SJCRH30 (cell line): ENCODE measurements at regions not wholly inside any gene's neighbourhood (a gene's known extent, or its start where the extent isn't known, plus 50 kb on each side); places are given as distances from the start of the nearest gene placed in this dataset.
A peak's percentile ranks its signal among the peaks of the same experiment; 100 is the strongest.
"Not testable (repeated sequence)": the region's sequence is repeated elsewhere in the genome, so short reads cannot be mapped to it uniquely, and the experiment has no call there.

Source experiments
- DNase-seq, 2 experiments: peaks; one replicate each; pipeline ENCODE4 v3.0.0-alpha.2; 2015 to 2020
- H3K27ac ChIP-seq: fragments of 250-450 bp; sonication (Bioruptor Pico); 2 replicates; pipeline ENCODE4 v1.5.1; 2020; ENCODE audit warnings: mild to moderate bottlenecking, moderate library complexity
- H3K27me3 ChIP-seq: fragments of 250-450 bp; sonication (Bioruptor Pico); 2 replicates; pipeline ENCODE4 v1.5.1; 2020; ENCODE audit warnings: mild to moderate bottlenecking, moderate library complexity
- H3K36me3 ChIP-seq: fragments of 250-450 bp; sonication (Bioruptor Pico); 2 replicates; pipeline ENCODE4 v1.5.1; 2020; ENCODE audit warnings: mild to moderate bottlenecking, moderate library complexity
- H3K4me1 ChIP-seq: fragments of 250-450 bp; sonication (Bioruptor Pico); 2 replicates; pipeline ENCODE4 v1.5.1; 2020; ENCODE audit warnings: mild to moderate bottlenecking, moderate library complexity
- H3K4me3 ChIP-seq: fragments of 250-450 bp; sonication (Bioruptor Pico); 2 replicates; pipeline ENCODE4 v1.5.1; 2020; ENCODE audit warnings: mild to moderate bottlenecking, moderate library complexity
- H3K9me3 ChIP-seq: fragments of 250-450 bp; sonication (Bioruptor Pico); replicated peaks from 2 replicates; pipeline ENCODE4 v1.5.1; 2020; ENCODE audit warnings: mild to moderate bottlenecking, moderate library complexity

DNA sequence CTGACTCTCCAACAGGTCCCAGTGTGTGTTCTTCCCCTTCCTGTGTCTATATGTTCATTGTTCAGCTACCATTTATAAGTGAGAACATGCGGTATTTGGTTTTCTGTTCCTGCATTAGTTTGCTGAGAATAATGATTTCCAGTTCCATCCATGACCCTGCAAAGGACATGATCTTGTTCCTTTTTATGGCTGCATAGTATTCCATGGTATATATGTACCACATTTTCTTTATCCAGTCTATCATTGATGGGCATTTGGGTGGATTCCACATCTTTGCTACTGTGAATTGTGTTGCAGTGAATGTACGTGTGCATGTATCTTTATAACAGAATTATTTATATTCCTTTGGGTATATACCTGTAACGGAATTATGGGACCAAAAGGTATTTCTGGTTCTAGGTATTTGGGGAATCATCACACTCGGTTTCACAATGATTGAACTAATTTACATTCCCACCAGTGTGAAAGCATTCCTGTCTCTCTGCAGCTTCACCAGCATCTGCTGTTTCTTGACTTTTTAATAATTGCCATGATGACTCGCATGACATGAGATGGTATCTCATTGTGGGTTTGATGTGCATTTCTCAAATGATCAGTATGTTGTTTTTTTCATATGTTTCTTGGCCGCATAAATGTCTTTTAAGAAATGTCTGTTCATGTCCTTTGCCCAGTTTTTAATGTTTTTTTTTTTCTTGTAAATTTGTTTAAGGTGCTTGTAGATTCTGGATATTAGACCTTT is 60.2 kb downstream of the LSMEM1 start:
- DNase-seq, result no peak
- Histone ChIP-seq H3K4me3 (no peak overlapping the region), H3K27ac (no peak overlapping the region), H3K4me1 (no peaks in the 10 kb centered on the region), H3K27me3 (no peaks in the 10 kb centered on the region), H3K9me3 (no peaks in the 10 kb centered on the region; the same call in 1 of the 2 replicates), H3K36me3 (no peaks in the 10 kb centered on the region)

DNA sequence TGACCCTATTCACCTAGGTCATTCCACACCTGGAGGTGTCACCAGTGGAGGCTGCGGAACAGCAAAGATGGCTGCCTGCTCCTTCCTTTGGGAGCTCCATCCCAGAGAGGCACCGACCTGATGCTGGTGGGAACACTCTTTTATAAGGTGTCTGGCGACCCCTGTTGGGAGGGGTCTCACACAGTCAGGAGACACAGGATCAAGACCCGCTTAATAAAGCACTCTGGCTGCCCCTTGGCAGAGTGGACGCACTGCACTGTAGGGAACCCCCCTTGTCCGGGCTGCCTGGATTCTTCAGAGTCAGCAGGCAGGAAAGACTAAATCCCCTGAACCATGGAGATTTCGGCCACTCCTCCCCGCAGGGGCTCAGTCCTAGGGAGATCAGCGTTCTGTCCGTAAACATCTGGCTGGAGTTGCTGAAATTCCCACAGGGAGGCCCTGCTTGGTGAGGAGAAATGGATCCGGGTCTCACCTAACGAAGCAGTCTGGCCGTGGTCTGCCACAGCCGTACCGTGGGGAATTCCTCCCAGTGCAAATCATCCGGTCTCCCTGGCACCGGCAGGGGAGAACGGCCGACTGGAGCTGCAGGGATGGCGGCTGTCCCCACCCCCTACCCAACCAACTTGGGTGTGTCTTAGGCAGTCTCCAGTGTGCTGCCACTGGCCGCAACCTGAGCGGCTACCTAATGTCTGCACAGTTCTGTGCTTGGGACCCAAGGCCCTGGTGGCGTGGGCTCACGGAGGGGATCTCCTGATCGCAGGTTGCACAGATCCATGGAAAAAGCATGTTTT is 66.1 kb downstream of the LSMEM1 start:
- H3K4me3 ChIP-seq, result no peak overlapping the region
- no peaks in the 10 kb centered on the region for H3K4me1 ChIP-seq
- H3K36me3 ChIP-seq, result no peaks in the 10 kb centered on the region
- peak; percentile 35 to 46 for DNase-seq
- H3K27me3 ChIP-seq, result no peaks in the 10 kb centered on the region
- no peak overlapping the region for H3K27ac ChIP-seq
- no peaks in the 10 kb centered on the region for H3K9me3 ChIP-seq

DNA sequence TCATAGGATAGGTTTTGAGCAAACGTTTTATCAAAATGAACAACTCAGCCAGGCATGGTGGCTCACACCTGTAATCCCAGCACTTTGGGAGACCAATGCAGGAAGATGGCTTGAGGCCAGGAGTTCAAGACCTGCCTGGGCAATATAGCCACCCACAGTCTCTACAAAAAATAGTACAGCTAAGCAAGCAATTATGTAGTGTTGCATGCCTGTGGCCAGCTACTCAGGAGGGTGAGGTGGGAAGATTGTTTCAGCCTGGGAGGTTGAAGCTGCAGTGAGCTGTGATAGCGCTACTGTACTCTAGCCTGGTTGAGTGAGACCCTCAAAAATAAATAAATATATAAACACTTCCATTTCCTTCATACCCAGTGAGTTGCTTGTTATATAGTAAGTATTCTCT is 67.1 kb downstream of the LSMEM1 start:
- Histone ChIP-seq H3K27ac (no peak overlapping the region), H3K9me3 (no peaks in the 10 kb centered on the region), H3K27me3 (no peaks in the 10 kb centered on the region), H3K4me3 (no peak overlapping the region), H3K36me3 (no peaks in the 10 kb centered on the region), H3K4me1 (no peaks in the 10 kb centered on the region)
- DNase-seq, result no peak

- H3K4me3 ChIP-seq, result no peak overlapping the region
- no peak overlapping the region for H3K27ac ChIP-seq
- no peaks in the 10 kb centered on the region for H3K27me3 ChIP-seq
- DNase-seq, result peak; percentile 40 to 80
- no peaks in the 10 kb centered on the region for H3K36me3 ChIP-seq
- no peaks in the 10 kb centered on the region for H3K9me3 ChIP-seq
- no peaks in the 10 kb centered on the region for H3K4me1 ChIP-seq
Observed at GRCh38 chr7:112550468-112551060, 69.8 kb downstream of the LSMEM1 start.

- not testable (repeated sequence) for H3K36me3 ChIP-seq, H3K4me3 ChIP-seq, H3K27ac ChIP-seq, H3K4me1 ChIP-seq, DNase-seq, H3K9me3 ChIP-seq, H3K27me3 ChIP-seq
Observed at GRCh38 chr7:112551521-112551920, 70.7 kb downstream of the LSMEM1 start.

DNA sequence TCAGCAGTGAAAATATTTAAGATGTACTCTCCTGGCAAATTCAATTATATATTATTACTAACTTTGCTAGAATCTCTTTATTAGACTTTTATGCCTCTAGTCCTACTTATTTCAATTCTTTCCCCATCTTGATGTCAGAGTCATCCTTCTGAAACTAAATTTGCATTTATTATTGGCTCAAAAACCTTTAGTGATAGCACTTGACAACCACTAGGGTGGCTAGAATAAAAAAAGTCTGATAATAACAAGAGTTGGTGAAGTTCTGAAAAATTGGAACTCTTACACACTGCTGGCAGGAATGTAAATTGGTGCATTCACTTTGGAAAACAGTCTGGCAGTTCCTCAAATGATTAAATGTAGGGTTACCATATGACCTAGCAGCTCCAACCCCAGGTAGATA is 73.8 kb downstream of the LSMEM1 start:
- no peak overlapping the region for H3K4me3 ChIP-seq
- DNase-seq, result no peak
- no peaks in the 10 kb centered on the region for H3K9me3 ChIP-seq
- H3K36me3 ChIP-seq, result no peaks in the 10 kb centered on the region
- no peak overlapping the region for H3K27ac ChIP-seq
- H3K27me3 ChIP-seq, result no peaks in the 10 kb centered on the region
- H3K4me1 ChIP-seq, result no peaks in the 10 kb centered on the region

DNA sequence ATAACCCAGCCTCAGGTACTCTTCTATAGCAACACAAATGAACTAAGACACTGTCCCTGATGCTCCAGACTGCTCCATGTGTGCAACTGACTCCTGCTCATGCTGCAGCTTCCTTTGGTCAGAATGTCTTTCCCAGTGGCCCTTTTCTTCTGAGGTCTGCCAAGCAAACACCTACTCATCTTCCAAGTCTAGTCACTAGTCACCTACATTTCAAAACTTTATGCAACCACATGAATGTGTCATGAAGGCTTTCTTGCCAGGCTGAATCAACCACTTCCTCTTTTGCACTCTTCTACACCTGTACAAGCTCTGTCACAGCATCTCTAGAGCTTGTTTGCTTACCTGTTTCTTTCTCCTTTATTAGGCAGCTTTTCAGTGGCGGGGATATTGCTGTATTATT is 75.8 kb downstream of the LSMEM1 start:
- Histone ChIP-seq H3K4me3 (no peak overlapping the region), H3K27ac (no peak overlapping the region), H3K9me3 (no peaks in the 10 kb centered on the region), H3K27me3 (no peaks in the 10 kb centered on the region), H3K36me3 (no peaks in the 10 kb centered on the region), H3K4me1 (no peaks in the 10 kb centered on the region)
- no peak for DNase-seq

DNA sequence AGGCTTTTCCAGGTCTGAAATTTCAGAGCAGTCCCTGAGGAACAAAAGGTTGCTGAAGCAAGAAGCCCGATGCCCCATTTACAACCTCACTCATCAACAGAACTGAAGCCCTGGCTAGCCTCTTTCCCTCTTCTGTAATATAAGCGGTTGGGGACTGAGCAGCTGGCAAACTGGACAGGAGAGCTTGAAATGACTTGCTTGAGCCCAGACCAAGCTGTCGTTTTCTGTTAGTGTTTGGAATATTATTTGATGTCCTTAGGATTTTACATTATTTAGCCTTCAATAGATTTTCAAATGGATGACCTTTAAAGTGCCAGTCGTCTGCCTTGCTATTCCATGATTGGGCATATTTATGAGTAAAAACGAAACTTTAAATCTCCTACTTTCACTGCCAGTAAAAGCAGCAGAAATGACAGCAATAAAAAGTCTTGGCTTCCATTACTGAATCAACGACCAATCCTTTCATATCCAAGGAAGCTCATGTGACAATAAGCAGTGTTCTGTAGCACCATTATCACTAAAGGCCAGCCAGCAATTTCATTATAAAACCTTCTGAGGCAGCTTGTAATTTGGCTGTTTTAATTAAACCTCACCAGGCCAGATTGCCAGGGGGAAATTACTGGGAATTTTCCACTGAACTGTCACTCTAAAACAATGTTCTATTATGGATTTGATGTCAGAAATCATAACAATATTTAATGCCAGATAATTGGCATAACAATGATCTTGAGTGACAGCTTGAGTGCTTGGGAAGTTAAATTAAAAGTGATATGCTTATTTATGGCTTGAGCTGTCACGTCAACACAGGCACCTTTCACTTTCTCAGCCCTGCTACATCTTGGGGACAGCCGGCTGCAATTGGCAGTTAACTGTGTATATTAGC is 85.9 kb downstream of the LSMEM1 start:
- DNase-seq, result peak in 1 of 2 experiments; percentile 17
- H3K27me3 ChIP-seq, result no peaks in the 10 kb centered on the region

DNA sequence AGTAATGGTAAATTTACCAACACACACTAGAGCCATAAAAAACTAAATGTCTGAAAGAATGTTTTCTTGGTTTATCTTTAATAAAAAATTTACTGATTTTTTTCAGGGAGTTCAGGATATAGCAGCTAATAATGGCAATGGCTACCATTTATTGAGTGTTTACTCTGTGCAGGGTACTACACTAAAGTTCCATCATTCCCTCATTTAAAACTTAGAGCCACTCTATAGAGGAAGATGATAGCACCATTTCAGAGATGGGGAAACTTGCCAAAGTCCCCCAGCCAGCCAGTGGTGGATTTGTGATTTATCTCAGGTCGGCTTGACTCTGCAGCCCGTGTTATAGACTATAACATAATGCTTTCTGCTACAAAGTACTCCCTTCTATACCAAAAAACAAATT is 86.6 kb downstream of the LSMEM1 start:
- Histone ChIP-seq H3K36me3 (no peaks in the 10 kb centered on the region), H3K4me3 (no peak overlapping the region), H3K9me3 (no peaks in the 10 kb centered on the region), H3K27me3 (no peaks in the 10 kb centered on the region), H3K4me1 (no peaks in the 10 kb centered on the region), H3K27ac (no peak overlapping the region)
- DNase-seq, result no peak

More for the DNA sequence above, 85.9 kb downstream of the LSMEM1 start:
- Histone ChIP-seq H3K36me3 (no peaks in the 10 kb centered on the region), H3K4me1 (no peaks in the 10 kb centered on the region), H3K9me3 (no peaks in the 10 kb centered on the region), H3K27ac (no peak overlapping the region), H3K4me3 (no peak overlapping the region)

GRCh38 chr7:112571852-112572607 is 91.2 kb downstream of the LSMEM1 start:
- no peaks in the 10 kb centered on the region for H3K4me1 ChIP-seq
- no peak overlapping the region for H3K27ac ChIP-seq
- no peaks in the 10 kb centered on the region for H3K36me3 ChIP-seq
- DNase-seq, result no peak
- H3K27me3 ChIP-seq, result no peaks in the 10 kb centered on the region
- no peaks in the 10 kb centered on the region for H3K9me3 ChIP-seq
- no peak overlapping the region for H3K4me3 ChIP-seq

DNA sequence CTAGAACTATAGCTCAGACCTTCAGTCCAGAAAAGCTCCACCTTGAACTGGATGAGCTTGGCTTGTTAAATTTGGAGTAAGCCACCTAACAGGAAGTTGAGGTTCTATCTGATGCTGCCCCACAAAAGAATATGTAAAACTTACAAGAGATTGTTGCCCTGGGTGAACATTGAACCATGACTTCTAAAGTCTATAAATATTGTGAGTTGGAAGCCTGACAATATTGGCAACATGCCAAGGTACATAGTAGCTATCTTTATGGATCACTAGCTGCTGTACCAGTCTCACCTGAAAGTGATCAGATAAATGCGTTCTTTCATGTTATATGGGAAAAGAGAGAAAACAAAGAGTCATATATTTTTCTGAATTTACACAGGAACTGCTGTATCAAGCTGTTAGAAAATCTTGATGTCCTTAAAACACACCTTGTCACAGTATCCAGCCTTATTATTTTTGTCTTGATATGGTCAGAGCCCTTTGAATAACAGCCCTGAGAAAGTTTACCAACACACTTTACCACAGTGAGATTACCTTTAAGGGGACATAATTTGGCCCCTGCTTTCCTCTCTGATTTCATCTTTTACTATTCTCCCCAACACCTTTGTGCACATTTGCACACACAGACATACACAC is 92.0 kb downstream of the LSMEM1 start:
- H3K4me3 ChIP-seq, result no peak overlapping the region
- H3K9me3 ChIP-seq, result no peaks in the 10 kb centered on the region
- no peaks in the 10 kb centered on the region for H3K27me3 ChIP-seq
- H3K4me1 ChIP-seq, result no peaks in the 10 kb centered on the region
- DNase-seq, result no peak
- no peaks in the 10 kb centered on the region for H3K36me3 ChIP-seq
- no peak overlapping the region for H3K27ac ChIP-seq

DNA sequence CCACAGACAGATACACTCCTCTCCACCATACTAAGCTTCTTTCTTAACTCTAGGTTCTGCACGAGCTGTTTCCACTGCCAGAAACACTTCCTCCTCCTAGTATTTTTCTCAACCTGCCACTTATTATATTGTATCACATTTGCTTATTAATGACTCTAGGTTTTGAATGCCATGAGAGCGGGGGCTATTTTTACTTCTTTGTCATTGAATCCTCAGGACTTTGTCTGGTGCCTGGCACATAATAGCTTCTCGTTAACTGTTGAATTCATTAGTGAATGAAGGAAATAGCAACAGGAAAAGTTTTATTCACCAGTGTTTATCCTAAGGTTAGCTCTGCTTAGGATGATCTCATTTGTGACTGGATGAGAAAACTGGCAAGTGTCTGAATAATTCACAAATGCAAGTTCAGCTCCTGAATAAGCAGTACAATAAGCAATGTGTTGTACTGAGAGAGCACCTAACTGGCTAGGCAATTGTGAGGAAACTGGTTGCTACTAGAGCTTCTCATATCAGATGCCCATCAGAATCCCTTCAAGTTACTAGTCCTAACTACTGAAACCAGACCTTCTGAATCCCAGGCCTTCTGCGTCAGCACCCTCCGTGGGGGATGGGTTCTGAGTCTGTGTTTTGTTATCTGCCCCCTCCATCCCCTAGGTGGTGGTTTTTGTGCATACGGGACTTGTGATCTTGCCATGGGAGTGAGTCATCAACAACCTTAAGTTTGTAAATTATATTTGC is 92.7 kb downstream of the LSMEM1 start:
- DNase-seq, result no peak

DNA sequence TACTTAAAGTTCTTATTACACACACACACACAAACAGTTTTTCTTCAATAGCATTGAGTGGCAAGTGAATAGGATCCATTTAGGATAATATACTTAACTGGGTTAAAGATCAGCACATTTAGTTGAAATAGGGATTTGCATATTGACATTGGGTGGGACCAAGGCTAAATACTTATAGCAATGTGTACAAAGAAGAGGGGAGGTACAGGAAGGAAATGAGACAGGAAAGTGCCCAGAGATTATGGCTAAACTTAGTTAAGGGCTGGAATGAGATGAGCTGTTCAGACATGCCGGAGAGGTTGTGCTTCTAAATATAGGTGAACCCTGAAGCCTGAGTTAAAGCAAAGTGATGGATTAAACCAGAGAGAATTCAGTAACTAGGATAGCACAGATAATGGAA is 95.1 kb downstream of the LSMEM1 start:
- H3K4me3 ChIP-seq, result no peak overlapping the region
- H3K27ac ChIP-seq, result no peak overlapping the region
- DNase-seq, result no peak
- no peaks in the 10 kb centered on the region for H3K4me1 ChIP-seq
- no peaks in the 10 kb centered on the region for H3K9me3 ChIP-seq
- H3K27me3 ChIP-seq, result no peaks in the 10 kb centered on the region
- no peaks in the 10 kb centered on the region for H3K36me3 ChIP-seq

More for the DNA sequence above, 92.7 kb downstream of the LSMEM1 start:
- Histone ChIP-seq H3K4me1 (no peaks in the 10 kb centered on the region), H3K4me3 (no peak overlapping the region), H3K27ac (no peak overlapping the region), H3K36me3 (no peaks in the 10 kb centered on the region), H3K9me3 (no peaks in the 10 kb centered on the region), H3K27me3 (no peaks in the 10 kb centered on the region)
